Colonic mucosa (tissue), 4 donors: ENCODE measurements at regions not wholly inside any gene's neighbourhood (a gene's known extent, or its start where the extent isn't known, plus 50 kb on each side); places are given as distances from the start of the nearest gene placed in this dataset.

Experiments used
- DNase-seq: peaks from one replicate; pipeline ENCODE4 v3.0.0-alpha.2; 2020
- H3K27ac ChIP-seq: fragments of 200-600 bp; one replicate; pipeline ENCODE4 v1.8.0; 2021
- H3K27me3 ChIP-seq: fragments of 200-600 bp; one replicate; pipeline ENCODE4 v1.8.0; 2021
- H3K36me3 ChIP-seq: fragments of 200-600 bp; one replicate; pipeline ENCODE4 v1.8.0; 2021
- H3K4me1 ChIP-seq: fragments of 200-600 bp; one replicate; pipeline ENCODE4 v1.8.0; 2021; ENCODE audit warnings: mild to moderate bottlenecking
- H3K4me3 ChIP-seq: fragments of 200-600 bp; one replicate; pipeline ENCODE4 v1.8.0; 2021
- H3K9ac ChIP-seq, 2 donors: one replicate each; pipeline ENCODE4 v1.7.0; 2013; ENCODE audit warnings: control low read depth in 2 of 2, low read depth in 2 of 2, low read length in 2 of 2
- H3K9me3 ChIP-seq: fragments of 200-600 bp; one replicate; pipeline ENCODE4 v1.8.0; 2021
- intact Hi-C: fragments of 100-400 bp; cut with DNase I; formaldehyde crosslinking; loops from one replicate; pipeline ENCODE4 v1.14.1; 2022
- TF ChIP-seq, protein P1 (sequence below): fragments of 200-600 bp; IDR thresholded peaks from one replicate; pipeline ENCODE4 v1.8.0; 2022; ENCODE audit warnings: antibody characterized with exemption, mild to moderate bottlenecking
- donor health status: healthy.
- donor health status: DM: no; HTN: no; CAD: no.
- donor health status: DM: no; HTN: no; CAD: no.

- no peaks in the 10 kb centered on the region for H3K9me3 ChIP-seq
- intact Hi-C loops: no loop called here
- no peak overlapping the region for H3K9ac ChIP-seq
- TF ChIP-seq, protein P1, sequence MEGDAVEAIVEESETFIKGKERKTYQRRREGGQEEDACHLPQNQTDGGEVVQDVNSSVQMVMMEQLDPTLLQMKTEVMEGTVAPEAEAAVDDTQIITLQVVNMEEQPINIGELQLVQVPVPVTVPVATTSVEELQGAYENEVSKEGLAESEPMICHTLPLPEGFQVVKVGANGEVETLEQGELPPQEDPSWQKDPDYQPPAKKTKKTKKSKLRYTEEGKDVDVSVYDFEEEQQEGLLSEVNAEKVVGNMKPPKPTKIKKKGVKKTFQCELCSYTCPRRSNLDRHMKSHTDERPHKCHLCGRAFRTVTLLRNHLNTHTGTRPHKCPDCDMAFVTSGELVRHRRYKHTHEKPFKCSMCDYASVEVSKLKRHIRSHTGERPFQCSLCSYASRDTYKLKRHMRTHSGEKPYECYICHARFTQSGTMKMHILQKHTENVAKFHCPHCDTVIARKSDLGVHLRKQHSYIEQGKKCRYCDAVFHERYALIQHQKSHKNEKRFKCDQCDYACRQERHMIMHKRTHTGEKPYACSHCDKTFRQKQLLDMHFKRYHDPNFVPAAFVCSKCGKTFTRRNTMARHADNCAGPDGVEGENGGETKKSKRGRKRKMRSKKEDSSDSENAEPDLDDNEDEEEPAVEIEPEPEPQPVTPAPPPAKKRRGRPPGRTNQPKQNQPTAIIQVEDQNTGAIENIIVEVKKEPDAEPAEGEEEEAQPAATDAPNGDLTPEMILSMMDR: no peak
- H3K36me3 ChIP-seq: no peaks in the 10 kb centered on the region
- H3K27me3 ChIP-seq: no peaks in the 10 kb centered on the region
- no peak overlapping the region for H3K4me3 ChIP-seq
- H3K27ac ChIP-seq: no peak overlapping the region
- no peak for DNase-seq
- H3K4me1 ChIP-seq: no peaks in the 10 kb centered on the region
These were observed 128.6 kb upstream of the MMS22L start for GRCh38 chr6:97411610-97412009.

GRCh38 chr6:97412511-97412910 is 129.5 kb upstream of the MMS22L start:
- no peak overlapping the region for H3K9ac ChIP-seq
- no peaks in the 10 kb centered on the region for H3K27me3 ChIP-seq
- no peaks in the 10 kb centered on the region for H3K36me3 ChIP-seq
- H3K9me3 ChIP-seq: no peaks in the 10 kb centered on the region
- no peak overlapping the region for H3K4me3 ChIP-seq
- no peak for DNase-seq
- TF ChIP-seq, protein P1: no peak
- H3K27ac ChIP-seq: no peak overlapping the region
- intact Hi-C loops: no loop called here
- H3K4me1 ChIP-seq: no peaks in the 10 kb centered on the region

DNA sequence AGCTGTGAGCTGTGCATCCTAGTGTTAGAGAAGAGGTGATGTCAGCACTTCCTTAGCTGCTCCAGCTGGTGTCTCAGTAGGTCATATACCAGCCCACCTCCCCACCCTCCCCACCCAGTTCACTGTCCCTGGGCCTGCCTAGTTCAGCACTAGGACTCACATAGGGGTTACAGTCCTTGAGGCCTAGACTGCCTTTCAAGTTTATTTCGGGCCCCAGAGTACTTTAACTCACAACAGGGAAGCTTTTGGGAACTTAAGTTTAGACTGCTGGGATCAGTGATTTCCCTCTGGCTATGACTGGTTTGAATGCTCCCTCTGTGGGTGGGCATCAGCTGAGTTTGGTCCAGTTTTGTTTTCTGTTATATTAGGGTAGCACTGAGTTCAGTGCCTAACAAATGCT is 139.2 kb upstream of the MMS22L start:
- Histone ChIP-seq H3K27ac (no peak overlapping the region), H3K9ac (no peak overlapping the region), H3K4me1 (no peaks in the 10 kb centered on the region), H3K36me3 (no peaks in the 10 kb centered on the region), H3K4me3 (no peak overlapping the region), H3K27me3 (no peaks in the 10 kb centered on the region), H3K9me3 (no peaks in the 10 kb centered on the region)
- DNase-seq: no peak
- TF ChIP-seq, protein P1: no peak
- intact Hi-C loops: no loop called here

DNA sequence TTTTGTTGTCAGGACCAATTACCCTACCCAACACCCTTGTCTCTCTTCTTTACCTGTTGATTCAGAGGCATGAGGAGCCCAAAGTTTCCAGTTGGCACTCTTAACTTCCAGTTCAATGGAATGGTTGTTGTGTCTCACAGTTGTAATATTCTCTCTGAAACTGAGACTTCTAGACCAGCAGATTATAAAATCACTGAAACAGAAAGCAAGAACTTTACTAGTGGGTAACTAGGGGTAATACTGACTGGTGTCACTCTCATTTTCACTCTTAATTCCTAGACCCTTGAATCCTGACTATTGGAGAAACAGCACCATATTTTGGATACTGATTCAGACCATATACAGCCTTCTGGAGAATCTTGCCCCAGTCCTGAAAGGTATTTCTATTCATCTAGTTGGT is 140.2 kb upstream of the MMS22L start:
- no peaks in the 10 kb centered on the region for H3K36me3 ChIP-seq
- H3K27me3 ChIP-seq: no peaks in the 10 kb centered on the region
- intact Hi-C loops: no loop called here
- DNase-seq: no peak
- H3K4me3 ChIP-seq: no peak overlapping the region
- H3K4me1 ChIP-seq: no peaks in the 10 kb centered on the region
- no peak overlapping the region for H3K9ac ChIP-seq
- H3K27ac ChIP-seq: no peak overlapping the region
- TF ChIP-seq, protein P1: no peak
- no peaks in the 10 kb centered on the region for H3K9me3 ChIP-seq

DNA sequence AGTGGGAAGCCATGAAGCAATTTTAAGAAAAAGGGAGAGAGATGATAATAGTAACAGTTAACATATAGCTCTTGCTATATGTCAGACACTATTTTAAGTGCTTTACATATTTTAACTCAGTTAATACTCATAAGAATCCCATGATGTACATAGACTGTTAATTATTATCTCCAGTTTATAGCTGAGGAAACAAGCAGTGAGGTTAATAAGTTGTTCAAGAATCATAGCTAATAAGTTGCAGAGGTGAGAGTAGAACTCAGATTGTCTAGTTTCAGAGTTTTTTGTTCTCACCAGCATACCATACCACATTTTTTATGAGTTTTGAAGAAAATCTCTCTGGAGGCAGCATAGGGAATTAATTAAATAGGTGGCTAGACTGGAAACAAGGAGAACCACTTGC is 144.6 kb upstream of the MMS22L start:
- intact Hi-C loops: no loop called here
- TF ChIP-seq, protein P1: no peak
- no peak for DNase-seq
- H3K4me1 ChIP-seq: no peaks in the 10 kb centered on the region
- H3K36me3 ChIP-seq: no peaks in the 10 kb centered on the region
- H3K9me3 ChIP-seq: no peaks in the 10 kb centered on the region
- no peak overlapping the region for H3K27ac ChIP-seq
- no peak overlapping the region for H3K9ac ChIP-seq
- H3K4me3 ChIP-seq: no peak overlapping the region
- no peaks in the 10 kb centered on the region for H3K27me3 ChIP-seq

GRCh38 chr6:97437087-97437486 is 154.1 kb upstream of the MMS22L start:
- DNase-seq: no peak

More at GRCh38 chr6:97437087-97437486, 154.1 kb upstream of the MMS22L start:
- Histone ChIP-seq H3K27ac (no peak overlapping the region), H3K27me3 (no peaks in the 10 kb centered on the region), H3K9me3 (no peaks in the 10 kb centered on the region), H3K4me3 (no peak overlapping the region), H3K36me3 (no peaks in the 10 kb centered on the region), H3K4me1 (no peaks in the 10 kb centered on the region), H3K9ac (no peak overlapping the region)
- intact Hi-C loops: no loop called here
- TF ChIP-seq, protein P1: peak; percentile 39
